GM19035 (cell line): ENCODE measurements at regions not wholly inside any gene's neighbourhood (a gene's known extent, or its start where the extent isn't known, plus 50 kb on each side); places are given as distances from the start of the nearest gene placed in this dataset.

Source experiments
- ATAC-seq: cut with Tn5 transposase; IDR thresholded peaks from one replicate; pipeline ENCODE4 v1.9.1; 2021; ENCODE audit not compliant: unreplicated experiment

DNA sequence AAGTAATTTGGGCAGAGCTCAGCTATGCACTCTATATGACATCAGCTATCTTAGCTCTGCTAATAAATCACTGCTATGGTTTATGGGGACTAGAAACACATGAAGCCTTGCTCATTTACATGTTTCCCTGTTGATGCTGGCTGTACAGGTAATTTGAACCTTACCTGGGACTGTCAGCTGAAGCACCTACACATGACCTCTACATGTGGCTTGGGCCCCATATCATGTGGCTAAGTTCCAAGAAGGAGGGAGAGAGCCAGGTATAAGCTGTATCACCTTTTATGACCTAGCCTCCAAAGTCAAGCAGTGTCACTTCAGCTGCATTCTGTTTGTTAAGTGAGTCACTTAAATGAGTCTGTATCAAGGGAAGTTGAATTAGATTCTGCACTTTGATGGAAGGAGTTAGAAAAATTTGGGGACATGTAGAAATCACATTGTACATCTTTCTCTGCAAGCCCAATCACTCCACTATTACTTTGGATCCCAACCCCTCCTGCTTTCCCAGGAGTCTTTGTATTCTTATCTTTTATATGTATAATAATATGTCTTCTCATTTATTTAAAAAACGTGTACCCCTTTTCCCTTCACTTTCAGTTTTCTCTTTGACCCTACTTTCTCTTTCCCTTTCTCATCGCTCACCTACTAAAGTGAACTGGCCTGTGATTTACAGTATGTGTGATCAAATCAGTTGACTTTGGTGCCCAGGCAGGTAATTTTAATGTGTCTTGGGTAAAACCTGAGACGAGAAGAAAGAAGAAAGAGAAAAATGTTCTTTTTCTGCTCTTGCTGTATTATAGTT lies 53.4 kb upstream of the PRKACB start:
- peak; percentile 71 for ATAC-seq

DNA sequence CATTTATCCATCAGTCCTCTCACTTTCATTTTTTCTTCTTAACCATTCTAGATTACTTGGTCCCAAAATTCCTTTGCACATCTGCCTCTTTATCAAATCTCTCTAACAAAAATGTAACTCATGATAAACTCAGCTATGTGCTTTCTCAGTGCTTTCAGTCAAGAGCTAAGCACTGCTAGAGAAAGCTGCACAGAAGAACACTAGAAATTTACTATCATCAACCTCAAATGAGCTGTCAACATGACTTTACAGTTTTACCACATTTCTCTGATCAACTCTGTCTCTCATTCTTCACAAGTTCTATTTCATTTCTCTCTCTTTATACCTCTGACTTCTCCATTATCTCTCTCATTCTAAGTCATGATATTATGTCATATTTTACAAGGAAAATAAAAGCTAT lies 54.2 kb upstream of the PRKACB start:
- ATAC-seq, result no peak

DNA sequence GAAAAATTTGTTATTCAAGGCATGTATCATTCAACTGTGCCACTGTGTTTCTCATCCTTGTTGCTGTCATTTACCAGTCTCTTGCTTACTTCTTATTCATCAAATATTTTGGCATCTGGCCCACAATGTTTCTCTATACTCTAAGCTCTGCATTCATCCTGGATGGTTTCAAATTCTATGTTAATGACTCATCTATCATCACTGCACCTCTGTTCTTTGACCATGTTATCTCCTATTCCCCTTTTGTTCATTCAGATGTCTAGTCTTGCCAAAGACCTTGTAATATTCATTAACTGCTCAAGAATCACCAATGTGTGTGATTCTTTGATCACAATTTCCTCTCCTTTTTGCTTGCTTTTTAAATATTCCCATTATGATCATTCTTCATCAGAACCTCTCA lies 54.6 kb upstream of the PRKACB start:
- no peak for ATAC-seq

GRCh38 chr1:84086616-84087015 lies 57.5 kb upstream of the PRKACB start:
- no peak for ATAC-seq

DNA sequence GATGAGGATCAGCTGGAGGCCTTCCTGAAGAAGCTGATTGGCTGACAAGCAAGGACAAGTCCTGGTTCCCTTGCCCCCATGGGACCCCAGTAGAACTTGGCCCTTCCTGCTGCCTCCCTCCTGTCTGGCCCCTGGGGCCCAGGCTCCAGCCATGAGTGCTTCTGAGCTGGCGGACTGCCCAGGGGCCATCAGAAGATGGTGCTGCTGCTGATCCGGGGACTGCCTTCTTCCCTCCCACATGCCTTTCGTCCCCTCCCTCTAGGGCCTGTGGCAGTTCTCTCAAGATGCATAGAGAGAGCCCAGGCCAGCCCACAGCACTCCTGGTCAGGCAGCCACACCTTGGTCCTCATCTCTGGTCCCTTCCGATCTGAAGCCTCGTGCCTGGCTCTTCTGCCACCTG lies 57.9 kb upstream of the PRKACB start:
- no peak for ATAC-seq

DNA sequence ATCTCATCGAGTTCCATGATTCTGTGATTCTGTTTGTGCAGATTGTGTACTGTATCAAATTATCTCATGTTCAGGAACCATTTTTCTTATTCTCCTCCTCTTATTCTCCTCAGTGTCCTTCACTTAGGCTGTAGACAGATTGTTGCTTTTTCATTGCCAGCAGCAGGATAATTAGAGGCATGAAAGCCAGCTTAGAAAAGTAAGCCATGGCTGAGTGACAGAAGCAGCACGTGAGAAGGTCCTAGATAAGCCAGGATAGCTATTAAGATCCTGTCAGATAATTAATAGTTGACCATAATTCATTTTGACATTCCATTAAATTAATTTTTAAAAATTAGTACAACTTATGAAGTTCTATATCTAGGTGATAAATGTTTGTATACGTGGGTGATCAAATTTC lies 60.8 kb upstream of the PRKACB start:
- ATAC-seq, result no peak

DNA sequence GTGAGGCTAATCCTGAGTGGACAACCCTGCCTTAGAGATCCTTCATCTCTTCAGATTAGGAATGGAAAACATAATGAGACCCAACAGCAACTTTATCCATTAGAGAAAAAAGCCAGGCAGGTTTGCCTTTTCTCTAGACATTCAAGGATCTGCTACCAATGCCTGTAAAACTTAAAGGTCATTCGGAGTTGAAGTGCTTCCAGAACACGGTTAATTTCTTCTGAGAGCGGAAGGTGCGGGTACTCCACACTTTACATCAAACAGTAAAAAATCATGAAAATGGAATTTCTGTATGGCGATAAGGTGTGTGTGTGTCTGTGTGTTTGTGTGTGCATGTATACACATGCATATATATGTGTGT lies 65.2 kb upstream of the PRKACB start:
- no peak for ATAC-seq

DNA sequence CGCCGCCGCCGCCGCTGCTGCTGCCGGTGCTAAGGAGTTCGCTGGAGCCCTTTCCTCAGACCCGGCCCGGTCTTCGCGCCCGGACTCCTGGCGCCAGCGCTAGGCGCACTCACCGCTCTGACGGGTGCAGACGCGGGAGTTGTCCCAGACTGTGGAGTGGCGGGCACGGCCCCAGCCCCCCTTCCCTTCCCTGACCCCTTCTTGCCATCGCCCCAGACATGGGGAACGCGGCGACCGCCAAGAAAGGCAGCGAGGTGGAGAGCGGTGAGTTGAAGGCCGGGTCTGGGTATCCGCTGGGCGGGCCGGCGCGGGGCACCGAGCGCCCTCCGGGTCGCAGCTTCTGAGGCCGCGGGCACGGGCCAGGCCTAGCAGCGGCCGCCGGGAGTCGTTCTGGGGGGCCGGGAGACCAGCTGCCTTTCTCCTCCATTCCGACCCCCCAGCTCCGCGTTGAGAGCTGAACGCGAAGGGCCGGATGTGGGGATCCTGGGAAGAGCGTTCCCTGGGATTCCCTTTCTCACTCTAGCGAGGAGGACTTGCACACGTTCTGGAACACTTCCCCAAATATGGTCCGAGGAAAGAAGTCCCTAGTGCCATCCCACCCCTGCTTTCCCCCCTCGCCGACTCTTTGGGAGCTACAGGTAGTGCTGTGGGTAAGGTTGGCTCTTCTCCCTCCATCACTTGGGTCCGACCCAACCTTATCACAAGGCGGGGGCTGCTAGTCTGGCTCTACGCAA lies 65.8 kb upstream of the PRKACB start:
- ATAC-seq, result peak; percentile 47

GRCh38 chr1:84077476-84078107 lies 66.5 kb upstream of the PRKACB start:
- ATAC-seq, result peak; percentile 95

DNA sequence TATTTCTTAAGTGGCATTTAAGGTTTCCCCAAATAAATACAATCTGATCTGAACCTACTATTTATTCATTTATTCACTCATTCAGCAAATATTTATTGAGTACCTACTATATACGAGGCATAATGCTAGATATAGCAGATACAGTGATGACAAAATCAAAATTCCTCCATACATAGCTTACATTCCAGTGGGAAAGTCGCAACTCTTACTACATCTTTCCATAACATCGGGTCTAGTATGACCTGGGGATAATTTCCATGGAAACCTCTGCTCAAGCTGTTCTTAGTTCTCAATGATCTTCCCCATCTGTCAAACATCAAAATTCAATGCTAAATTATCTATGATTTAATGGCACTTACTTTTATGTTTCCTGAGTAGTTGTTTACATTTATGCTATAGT lies 70.8 kb upstream of the PRKACB start:
- no peak for ATAC-seq

DNA sequence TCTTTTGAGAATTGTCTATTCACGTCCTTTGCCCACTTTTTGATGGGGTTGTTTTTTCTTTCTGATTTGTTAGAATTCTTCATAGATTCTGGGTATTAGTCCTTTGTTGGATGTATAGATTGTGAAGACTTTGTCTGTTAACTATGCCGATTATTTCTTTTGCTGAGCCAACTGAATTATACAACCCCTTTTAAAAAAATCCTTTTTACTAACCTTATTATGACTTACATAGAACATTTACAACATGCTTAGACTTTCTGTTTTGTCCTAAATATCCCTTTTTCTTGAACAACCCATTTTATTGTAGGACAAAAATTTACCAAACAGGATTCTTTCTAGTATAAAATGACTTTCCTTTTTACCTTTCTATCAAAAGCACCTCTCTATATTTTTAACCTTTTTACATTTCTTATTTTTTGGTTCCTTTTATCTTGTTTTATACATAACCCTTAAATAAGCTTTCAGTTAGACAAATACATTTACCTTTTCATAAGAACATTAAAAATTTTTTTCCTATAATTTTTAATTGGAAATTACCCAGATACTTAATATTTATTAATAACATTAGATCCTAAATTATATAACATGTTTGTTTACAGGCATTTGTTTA lies 70.4 kb upstream of the TTLL7 start:
- no peak for ATAC-seq

DNA sequence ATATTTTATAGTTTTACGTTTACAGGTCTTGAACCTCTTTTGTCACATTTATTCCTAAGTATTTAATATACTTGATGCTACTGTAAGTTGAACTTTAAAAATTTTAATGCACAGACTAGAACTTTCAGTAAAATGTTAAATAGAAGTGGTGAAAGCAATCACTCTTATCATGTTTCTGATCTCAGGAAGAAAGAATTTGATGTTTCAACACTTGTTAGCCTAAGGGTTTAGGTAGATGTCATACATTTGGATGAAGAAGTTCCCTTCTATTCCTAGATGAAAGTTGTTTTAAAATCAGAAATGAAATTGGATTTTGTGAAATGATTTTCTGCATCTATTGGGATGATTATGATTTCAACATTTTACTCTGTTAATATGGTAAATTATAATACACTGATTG lies 63.6 kb upstream of the TTLL7 start:
- no peak for ATAC-seq

DNA sequence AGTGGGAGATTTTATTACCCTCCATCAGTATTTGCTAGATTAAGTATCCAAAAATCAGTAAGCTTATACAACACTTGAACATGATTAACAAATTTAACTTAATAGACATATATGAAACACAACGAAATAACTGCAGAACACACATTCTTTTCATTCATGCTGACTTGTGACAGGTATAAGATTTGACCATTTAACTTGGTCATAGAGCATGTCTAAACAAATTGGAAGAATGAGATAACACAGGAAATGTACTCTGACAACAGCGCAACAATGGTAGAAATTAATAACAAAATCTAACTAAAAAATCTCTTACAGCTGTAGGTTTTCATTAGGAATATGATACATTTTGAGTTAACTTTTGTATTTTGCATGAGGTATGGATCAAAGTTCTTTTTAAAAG lies 62.4 kb upstream of the TTLL7 start:
- ATAC-seq, result no peak

- no peak for ATAC-seq
Measured at GRCh38 chr1:84060781-84061180, 61.8 kb upstream of the TTLL7 start.

DNA sequence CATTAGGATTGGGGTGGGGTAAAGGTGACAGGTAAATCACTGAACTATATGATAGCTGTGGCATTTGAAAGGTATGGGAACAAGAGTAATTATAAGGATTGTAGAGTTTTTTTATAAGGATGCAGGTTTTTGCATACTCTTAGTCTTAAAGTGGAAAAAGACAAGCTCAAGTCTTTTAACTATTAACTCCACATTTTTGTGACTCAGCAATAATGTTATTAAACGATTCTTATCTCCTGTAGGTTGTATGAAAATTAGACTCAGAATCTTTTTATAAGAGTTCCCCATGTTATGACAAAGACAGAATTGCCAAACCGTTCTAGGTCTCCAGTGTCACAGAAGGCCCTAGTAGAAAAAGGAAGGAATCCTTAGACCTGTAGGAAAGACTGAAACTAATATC lies 49.9 kb upstream of the TTLL7 start:
- ATAC-seq, result no peak
